Liver (tissue), 8 donors: ENCODE measurements at regions not wholly inside any gene's neighbourhood (a gene's known extent, or its start where the extent isn't known, plus 50 kb on each side); places are given as distances from the start of the nearest gene placed in this dataset.

Experiments used
- DNase-seq: peaks from one replicate; pipeline ENCODE4 v3.0.0-alpha.2; 2017; ENCODE audit warnings: low spot score
- H3K27ac ChIP-seq, 2 donors: one replicate each; pipeline ENCODE4 v1.7.0; 2013; ENCODE audit warnings: inconsistent platforms in 2 of 2, low read length in 2 of 2, control low read depth in 1 of 2, low read depth in 1 of 2, mild to moderate bottlenecking in 1 of 2
- H3K27me3 ChIP-seq, 4 donors: one replicate each; pipeline versions ENCODE4 v1.6.1 to v1.7.0; 2013; ENCODE audit warnings: low read length in 3 of 4, inconsistent platforms in 1 of 4, mild to moderate bottlenecking in 1 of 4, moderate library complexity in 1 of 4; ENCODE audit not compliant: control insufficient read depth in 4 of 4, insufficient read depth in 4 of 4
- H3K36me3 ChIP-seq, 4 donors: one replicate each; pipeline versions ENCODE4 v1.6.1 to v1.7.0; 2013; ENCODE audit warnings: low read length in 3 of 4, mild to moderate bottlenecking in 3 of 4, low read depth in 1 of 4, moderate library complexity in 1 of 4; ENCODE audit not compliant: control insufficient read depth in 4 of 4, insufficient read depth in 3 of 4
- H3K4me1 ChIP-seq, 4 donors: one replicate each; pipeline versions ENCODE4 v1.6.1 to v1.7.0; 2013; ENCODE audit warnings: low read length in 3 of 4, mild to moderate bottlenecking in 3 of 4, moderate library complexity in 1 of 4; ENCODE audit not compliant: control insufficient read depth in 4 of 4, insufficient read depth in 4 of 4
- H3K4me3 ChIP-seq, 3 donors: one replicate each; pipeline versions ENCODE4 v1.6.1 to v1.7.0; 2013; ENCODE audit warnings: low read length in 3 of 3, control low read depth in 1 of 3, low read depth in 1 of 3, mild to moderate bottlenecking in 1 of 3
- H3K9ac ChIP-seq, 2 donors: one replicate each; pipeline ENCODE4 v1.7.0; 2013; ENCODE audit warnings: low read length in 2 of 2, mild to moderate bottlenecking in 2 of 2, moderate library complexity in 2 of 2, control low read depth in 1 of 2, low read depth in 1 of 2
- H3K9me3 ChIP-seq, 4 donors: one replicate each; pipeline versions ENCODE4 v1.6.1 to v1.7.0; 2013; ENCODE audit warnings: low read length in 3 of 4; ENCODE audit not compliant: control insufficient read depth in 4 of 4
- ATF3 ChIP-seq: IDR thresholded peaks from 2 replicates; pipeline ENCODE4 v1.6.1; 2016; ENCODE audit warnings: antibody characterized with exemption
- CTCF ChIP-seq: fragments of 150-350 bp; IDR thresholded peaks from 2 replicates; pipeline ENCODE4 v1.5.1; 2017; ENCODE audit warnings: improper control_type of control experiment, low read depth, low read length; ENCODE audit not compliant: missing input control
- EGR1 ChIP-seq, 2 donors: IDR thresholded peaks; 2 replicates each; pipeline ENCODE4 v1.6.1; 2016 to 2018; ENCODE audit warnings: antibody characterized with exemption in 2 of 2, low read depth in 2 of 2
- FOXA1 ChIP-seq: IDR thresholded peaks from 2 replicates; pipeline ENCODE4 v1.6.1; 2016; ENCODE audit warnings: antibody characterized with exemption
- FOXA2 ChIP-seq: IDR thresholded peaks from 2 replicates; pipeline ENCODE4 v1.6.1; 2016; ENCODE audit warnings: antibody characterized with exemption
- GABPA ChIP-seq, 2 donors: IDR thresholded peaks in 1 of 2; conservative IDR thresholded peaks in 1 of 2; 2 replicates each; pipeline ENCODE4 v1.6.1; 2016; ENCODE audit warnings: antibody characterized with exemption in 2 of 2, mild to moderate bottlenecking in 1 of 2, moderate library complexity in 1 of 2
- HNF4A ChIP-seq, 2 donors: conservative IDR thresholded peaks; 2 replicates each; pipeline ENCODE4 v1.6.1; 2016; ENCODE audit warnings: antibody characterized with exemption in 2 of 2, mild to moderate bottlenecking in 2 of 2
- HNF4G ChIP-seq: IDR thresholded peaks from 2 replicates; pipeline ENCODE4 v1.6.1; 2016; ENCODE audit warnings: antibody characterized with exemption
- JUND ChIP-seq, 2 donors: IDR thresholded peaks; 2 replicates each; pipeline ENCODE4 v1.6.1; 2016; ENCODE audit warnings: antibody characterized with exemption in 2 of 2
- MAX ChIP-seq: IDR thresholded peaks from 2 replicates; pipeline ENCODE4 v1.6.1; 2016; ENCODE audit warnings: antibody characterized with exemption
- NR2F2 ChIP-seq: IDR thresholded peaks from 2 replicates; pipeline ENCODE4 v1.6.1; 2016; ENCODE audit warnings: antibody characterized with exemption
- RAD21 ChIP-seq, 2 donors: IDR thresholded peaks; 2 replicates each; pipeline ENCODE4 v1.6.1; 2016; ENCODE audit warnings: antibody characterized with exemption in 2 of 2, mild to moderate bottlenecking in 2 of 2
- REST ChIP-seq: IDR thresholded peaks from 2 replicates; pipeline ENCODE4 v1.6.1; 2016; ENCODE audit warnings: antibody characterized with exemption, mild to moderate bottlenecking
- RXRA ChIP-seq, 2 donors: IDR thresholded peaks; 2 replicates each; pipeline ENCODE4 v1.6.1; 2017 to 2018; ENCODE audit warnings: antibody characterized with exemption in 2 of 2, mild to moderate bottlenecking in 1 of 2
- SP1 ChIP-seq: IDR thresholded peaks from 2 replicates; pipeline ENCODE4 v1.6.1; 2018; ENCODE audit warnings: antibody characterized with exemption, mild to moderate bottlenecking
- TAF1 ChIP-seq: conservative IDR thresholded peaks from 2 replicates; pipeline ENCODE4 v1.6.1; 2016; ENCODE audit warnings: antibody characterized with exemption, mild to moderate bottlenecking
- YY1 ChIP-seq: IDR thresholded peaks from 2 replicates; pipeline ENCODE4 v1.6.1; 2016; ENCODE audit warnings: antibody characterized with exemption, mild to moderate bottlenecking
- ZBTB33 ChIP-seq: IDR thresholded peaks from 2 replicates; pipeline ENCODE4 v1.6.1; 2016; ENCODE audit warnings: antibody characterized with exemption
- WGBS: extraction: QIAGEN DNeasy Blood & Tissue Kit; methylation state at CpG from one replicate; pipeline ENCODE4 v1.1.7; 2013; 5-methylcytosine and 5-hydroxymethylcytosine counted together
- donor health status: healthy.
- donor health status: healthy.
- donor health status: healthy.
- donor health status: healthy.
- donor health status: healthy.

- no peak for TF ChIP-seq TAF1
- no peak for TF ChIP-seq GABPA (IDR thresholded peaks at IDR 0.05 in 1 of 2, conservative IDR thresholded peaks at IDR 0.05 in 1 of 2)
- no peak for TF ChIP-seq ZBTB33
- TF ChIP-seq SP1: no peak
- TF ChIP-seq JUND (IDR thresholded peaks at IDR 0.05): no peak
- no peak for TF ChIP-seq NR2F2
- TF ChIP-seq YY1: no peak
- no peak for TF ChIP-seq ATF3
- TF ChIP-seq EGR1 (IDR thresholded peaks at IDR 0.05; ENCODE audit: low read depth in 2 of 2): no peak
- no peak for TF ChIP-seq RXRA (IDR thresholded peaks at IDR 0.05)
- no peak for TF ChIP-seq REST
- TF ChIP-seq CTCF: no peak
- TF ChIP-seq HNF4A (conservative IDR thresholded peaks at IDR 0.05): no peak
- no peak for TF ChIP-seq RAD21 (IDR thresholded peaks at IDR 0.05)
- TF ChIP-seq HNF4G: no peak
- TF ChIP-seq MAX: no peak
- TF ChIP-seq FOXA1: no peak
- H3K36me3 ChIP-seq: no peaks in the 10 kb centered on the region
- DNase-seq: no peak
- H3K4me3 ChIP-seq: no peak overlapping the region
- H3K27me3 ChIP-seq: no peaks in the 10 kb centered on the region
- H3K9ac ChIP-seq: no peak overlapping the region
- no peaks in the 10 kb centered on the region for H3K4me1 ChIP-seq
- peaks cover 0 to 3% (median 0%) of the 10 kb centered on the region in 4 donors for H3K9me3 ChIP-seq
- H3K27ac ChIP-seq: no peak overlapping the region
- 67% methylated on average over 11 of the region's 11 CpGs for WGBS
Measured at GRCh38 chr22:49620666-49621065, 207.0 kb downstream of the BRD1 start.

GRCh38 chr22:49620003-49620556 is 207.6 kb downstream of the BRD1 start:
- WGBS: 66% methylated on average over 19 of the region's 19 CpGs
- Histone ChIP-seq H3K27me3 (no peaks in the 10 kb centered on the region), H3K9me3 (peaks cover 0 to 3% (median 0%) of the 10 kb centered on the region in 4 donors), H3K4me1 (no peaks in the 10 kb centered on the region), H3K27ac (no peak overlapping the region), H3K4me3 (no peak overlapping the region), H3K9ac (no peak overlapping the region), H3K36me3 (no peaks in the 10 kb centered on the region)
- DNase-seq: no peak
- TF ChIP-seq RAD21 (IDR thresholded peaks at IDR 0.05): no peak
- no peak for TF ChIP-seq JUND (IDR thresholded peaks at IDR 0.05)
- TF ChIP-seq RXRA (IDR thresholded peaks at IDR 0.05): no peak
- no peak for TF ChIP-seq HNF4A (conservative IDR thresholded peaks at IDR 0.05)
- TF ChIP-seq FOXA2: no peak
- TF ChIP-seq MAX: no peak
- no peak for TF ChIP-seq YY1
- TF ChIP-seq GABPA (IDR thresholded peaks at IDR 0.05 in 1 of 2, conservative IDR thresholded peaks at IDR 0.05 in 1 of 2): no peak
- TF ChIP-seq TAF1: no peak
- TF ChIP-seq FOXA1: no peak
- TF ChIP-seq CTCF: no peak
- no peak for TF ChIP-seq ATF3
